Mesenchymal stem cell (in vitro differentiated cells and primary cell): ENCODE measurements at regions not wholly inside any gene's neighbourhood (a gene's known extent, or its start where the extent isn't known, plus 50 kb on each side); places are given as distances from the start of the nearest gene placed in this dataset.
"Not testable (repeated sequence)": the region's sequence is repeated elsewhere in the genome, so short reads cannot be mapped to it uniquely, and the experiment has no call there.

Source experiments
- DNase-seq: peaks from one replicate; pipeline ENCODE4 v3.0.0-alpha.2; 2013
- H2AFZ ChIP-seq: one replicate; pipeline ENCODE4 v1.6.1; 2013; ENCODE audit warnings: low read depth, mild to moderate bottlenecking, control low read depth, inconsistent platforms, low read length, moderate library complexity
- H2AK5ac ChIP-seq: 2 replicates; pipeline ENCODE4 v1.6.1; 2013; ENCODE audit warnings: low read length, moderate library complexity, mild to moderate bottlenecking, inconsistent platforms; ENCODE audit not compliant: severe bottlenecking
- H2BK120ac ChIP-seq: one replicate; pipeline ENCODE4 v1.6.1; 2013; ENCODE audit warnings: low read depth, mild to moderate bottlenecking, inconsistent platforms, low read length, moderate library complexity
- H2BK12ac ChIP-seq, 2 experiments: one replicate each; pipeline ENCODE4 v1.6.1; 2013; ENCODE audit warnings: inconsistent platforms in 2 of 2, low read length in 2 of 2, mild to moderate bottlenecking in 2 of 2, moderate library complexity in 2 of 2, control low read depth in 1 of 2
- H2BK15ac ChIP-seq: one replicate; pipeline ENCODE4 v1.6.1; 2013; ENCODE audit warnings: mild to moderate bottlenecking, low read depth, inconsistent platforms; ENCODE audit not compliant: poor library complexity, severe bottlenecking
- H2BK5ac ChIP-seq: 2 replicates; pipeline ENCODE4 v1.6.1; 2013; ENCODE audit warnings: low read depth, mild to moderate bottlenecking, low read length, control low read depth, inconsistent platforms; ENCODE audit not compliant: poor library complexity, severe bottlenecking
- H3K14ac ChIP-seq, 2 experiments: one replicate each; pipeline ENCODE4 v1.6.1; 2013; ENCODE audit warnings: inconsistent platforms in 2 of 2, low read length in 2 of 2, control low read depth in 1 of 2, mild to moderate bottlenecking in 1 of 2, moderate library complexity in 1 of 2
- H3K18ac ChIP-seq, 2 experiments: one replicate each; pipeline ENCODE4 v1.6.1; 2013; ENCODE audit warnings: inconsistent platforms in 2 of 2, low read length in 2 of 2, control low read depth in 1 of 2, low read depth in 1 of 2, mild to moderate bottlenecking in 1 of 2
- H3K23ac ChIP-seq, 2 experiments: one replicate each; pipeline ENCODE4 v1.6.1; 2013; ENCODE audit warnings: inconsistent platforms in 2 of 2, low read length in 2 of 2, mild to moderate bottlenecking in 2 of 2, moderate library complexity in 2 of 2, control low read depth in 1 of 2
- H3K27ac ChIP-seq: 2 replicates; pipeline ENCODE4 v1.5.1; 2013; ENCODE audit warnings: mild to moderate bottlenecking, moderate library complexity, low read length, control low read depth, inconsistent platforms; ENCODE audit not compliant: poor library complexity, severe bottlenecking
- H3K27me3 ChIP-seq, 2 experiments: 2 replicates each; pipeline versions ENCODE4 v1.6.1 to v1.7.0; 2013; ENCODE audit warnings: low read length in 2 of 2, mild to moderate bottlenecking in 2 of 2, moderate library complexity in 2 of 2, control low read depth in 1 of 2, inconsistent platforms in 1 of 2; ENCODE audit not compliant: control insufficient read depth in 1 of 2, insufficient read depth in 1 of 2
- H3K36me3 ChIP-seq, 2 experiments: 2 replicates each; pipeline versions ENCODE4 v1.6.1 to v1.7.0; 2013; ENCODE audit warnings: low read length in 2 of 2, control low read depth in 1 of 2, inconsistent platforms in 1 of 2, low read depth in 1 of 2, mild to moderate bottlenecking in 1 of 2; ENCODE audit not compliant: insufficient read depth in 2 of 2, control insufficient read depth in 1 of 2
- H3K4ac ChIP-seq, 2 experiments: one replicate each; pipeline ENCODE4 v1.6.1; 2013; ENCODE audit warnings: inconsistent platforms in 2 of 2, low read length in 2 of 2, mild to moderate bottlenecking in 2 of 2, moderate library complexity in 2 of 2, control low read depth in 1 of 2, low read depth in 1 of 2
- H3K4me1 ChIP-seq: 2 replicates; pipeline ENCODE4 v1.6.1; 2013; ENCODE audit warnings: low read depth, low read length, control low read depth; ENCODE audit not compliant: control insufficient read depth, insufficient read depth
- H3K4me2 ChIP-seq: 2 replicates; pipeline ENCODE4 v1.6.1; 2013; ENCODE audit warnings: low read length, mild to moderate bottlenecking, inconsistent platforms; ENCODE audit not compliant: poor library complexity, severe bottlenecking
- H3K4me3 ChIP-seq, 2 experiments: 2 replicates each; pipeline versions ENCODE4 v1.5.1 to v1.7.0; 2013; ENCODE audit warnings: low read length in 2 of 2, mild to moderate bottlenecking in 2 of 2, control low read depth in 1 of 2, low read depth in 1 of 2; ENCODE audit not compliant: insufficient read depth in 1 of 2
- H3K79me1 ChIP-seq: replicated peaks from 2 replicates; pipeline ENCODE4 v1.6.1; 2013; ENCODE audit warnings: mild to moderate bottlenecking, control low read depth, low read length, inconsistent platforms; ENCODE audit not compliant: poor library complexity, severe bottlenecking
- H3K9ac ChIP-seq: 2 replicates; pipeline ENCODE4 v1.7.0; 2013; ENCODE audit warnings: mild to moderate bottlenecking, low read length, moderate library complexity
- H3K9me3 ChIP-seq: 2 replicates; pipeline ENCODE4 v1.7.0; 2013; ENCODE audit warnings: mild to moderate bottlenecking, low read length; ENCODE audit not compliant: control insufficient read depth
- H4K8ac ChIP-seq: one replicate; pipeline ENCODE4 v1.6.1; 2013; ENCODE audit warnings: inconsistent platforms, mild to moderate bottlenecking, low read length, moderate library complexity
- H4K91ac ChIP-seq: one replicate; pipeline ENCODE4 v1.6.1; 2013; ENCODE audit warnings: mild to moderate bottlenecking, low read length, inconsistent platforms
- WGBS: methylation state at CpG from one replicate; pipeline ENCODE4 v1.1.7; 2013; ENCODE audit warnings: mixed read lengths; 5-methylcytosine and 5-hydroxymethylcytosine counted together

GRCh38 chr10:95130429-95130828 is 61.1 kb upstream of the CYP2C8 start:
- H3K18ac ChIP-seq, H2BK120ac ChIP-seq, H4K91ac ChIP-seq, H4K8ac ChIP-seq, H3K27me3 ChIP-seq, DNase-seq, H3K23ac ChIP-seq, H3K27ac ChIP-seq, H3K79me1 ChIP-seq, H3K9me3 ChIP-seq, H2BK12ac ChIP-seq, H3K4me2 ChIP-seq, H3K36me3 ChIP-seq, H2BK15ac ChIP-seq, H2BK5ac ChIP-seq, H3K4ac ChIP-seq, H3K9ac ChIP-seq, H3K14ac ChIP-seq, H3K4me3 ChIP-seq, H3K4me1 ChIP-seq, H2AFZ ChIP-seq, H2AK5ac ChIP-seq: not testable (repeated sequence)
- WGBS, result 95% methylated on average over 2 of the region's 2 CpGs

GRCh38 chr10:95125582-95125981 is 56.3 kb upstream of the CYP2C8 start:
- Histone ChIP-seq H4K91ac (no peak overlapping the region), H3K14ac (no peak overlapping the region), H3K9me3 (no peaks in the 10 kb centered on the region), H3K79me1 (no peaks in the 10 kb centered on the region), H2BK12ac (no peak overlapping the region), H3K23ac (no peak overlapping the region), H3K4ac (no peak overlapping the region), H3K4me3 (no peak overlapping the region), H3K9ac (no peak overlapping the region), H2AFZ (no peak overlapping the region), H3K27ac (no peak overlapping the region), H3K4me1 (no peaks in the 10 kb centered on the region), H2AK5ac (no peak overlapping the region), H4K8ac (no peak overlapping the region), H2BK5ac (no peak overlapping the region), H3K4me2 (no peak overlapping the region), H3K18ac (no peak overlapping the region), H2BK15ac (no peak overlapping the region), H2BK120ac (no peak overlapping the region), H3K36me3 (no peaks in the 10 kb centered on the region), H3K27me3 (no peaks in the 10 kb centered on the region)
- WGBS, result 77% methylated on average over 1 of the region's 1 CpG
- DNase-seq, result no peak

DNA sequence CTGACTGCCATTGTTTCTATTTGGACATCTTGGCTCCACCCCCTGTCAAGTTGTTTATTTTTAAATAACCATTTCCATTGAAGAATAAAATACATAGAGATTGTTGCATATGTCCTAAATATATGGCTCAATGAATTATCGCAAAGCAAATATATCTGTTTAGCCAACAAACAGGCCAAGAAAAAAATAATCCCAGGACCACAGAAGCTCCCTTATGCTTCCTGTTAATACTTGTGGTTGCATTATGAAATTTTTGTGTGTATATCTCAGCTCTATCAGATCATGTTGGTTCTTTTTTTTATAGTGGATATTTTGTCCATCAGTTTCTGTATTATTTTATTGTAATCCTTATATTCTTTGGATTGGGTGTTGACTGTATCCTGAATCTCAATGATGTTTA is 53.4 kb upstream of the CYP2C8 start:
- H3K9me3 ChIP-seq, result peaks cover 13% of the 10 kb centered on the region
- H3K23ac ChIP-seq, result no peak overlapping the region
- no peaks in the 10 kb centered on the region for H3K4me1 ChIP-seq
- no peaks in the 10 kb centered on the region for H3K79me1 ChIP-seq
- H2AK5ac ChIP-seq, result no peak overlapping the region
- H3K4me3 ChIP-seq, result no peak overlapping the region
- H2AFZ ChIP-seq, result no peak overlapping the region
- DNase-seq, result no peak
- no peak overlapping the region for H3K9ac ChIP-seq
- H2BK15ac ChIP-seq, result no peak overlapping the region
- H4K91ac ChIP-seq, result no peak overlapping the region
- H2BK120ac ChIP-seq, result no peak overlapping the region
- H3K14ac ChIP-seq, result no peak overlapping the region
- no peak overlapping the region for H3K18ac ChIP-seq
- no peak overlapping the region for H3K4me2 ChIP-seq
- H4K8ac ChIP-seq, result no peak overlapping the region
- no peak overlapping the region for H3K27ac ChIP-seq
- no peaks in the 10 kb centered on the region for H3K27me3 ChIP-seq
- H2BK12ac ChIP-seq, result no peak overlapping the region
- WGBS, result no CpG with 5 or more reads among the region's 1 CpG
- no peak overlapping the region for H3K4ac ChIP-seq
- H3K36me3 ChIP-seq, result no peaks in the 10 kb centered on the region
- no peak overlapping the region for H2BK5ac ChIP-seq

DNA sequence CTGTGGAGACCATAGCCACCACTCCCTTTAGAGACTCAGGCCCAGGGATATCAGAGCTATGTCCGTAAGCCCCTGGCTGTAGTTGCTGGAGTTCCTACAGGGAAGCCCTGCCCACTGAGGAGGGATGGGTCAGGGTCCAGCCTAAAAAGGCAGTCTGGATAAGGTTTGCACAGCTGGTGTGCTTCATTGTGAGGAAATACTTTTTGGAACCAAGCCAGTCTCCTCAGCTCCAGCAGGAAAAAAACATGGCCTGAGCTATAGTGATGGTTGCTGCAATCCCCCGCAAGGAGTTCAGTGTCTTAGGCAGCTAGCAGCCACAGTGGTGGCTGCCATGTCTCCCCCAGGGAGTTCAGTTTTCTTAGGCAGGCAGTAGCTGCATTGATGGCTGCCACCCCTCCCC is 52.6 kb upstream of the CYP2C8 start:
- Histone ChIP-seq H3K4ac (no peak overlapping the region), H3K79me1 (no peaks in the 10 kb centered on the region), H2BK5ac (no peak overlapping the region), H3K36me3 (no peaks in the 10 kb centered on the region), H3K27ac (no peak overlapping the region), H2AK5ac (no peak overlapping the region), H3K9ac (no peak overlapping the region), H3K23ac (no peak overlapping the region), H3K4me2 (no peak overlapping the region), H3K4me3 (no peak overlapping the region), H2BK120ac (no peak overlapping the region), H2AFZ (no peak overlapping the region), H4K91ac (no peak overlapping the region), H3K18ac (no peak overlapping the region), H2BK12ac (no peak overlapping the region), H4K8ac (no peak overlapping the region), H2BK15ac (no peak overlapping the region), H3K4me1 (no peaks in the 10 kb centered on the region), H3K14ac (no peak overlapping the region), H3K9me3 (peaks cover 13% of the 10 kb centered on the region), H3K27me3 (no peaks in the 10 kb centered on the region)
- DNase-seq, result peak; percentile 17
- WGBS, result 86% methylated on average over 2 of the region's 2 CpGs
